Ishikawa (cell line): ENCODE measurements at regions not wholly inside any gene's neighbourhood (a gene's known extent, or its start where the extent isn't known, plus 50 kb on each side); places are given as distances from the start of the nearest gene placed in this dataset.

Experiments
- CEBPB ChIP-seq: IDR thresholded peaks from 2 replicates; pipeline ENCODE4 v1.6.1; 2012
- CREB1 ChIP-seq: IDR thresholded peaks from 2 replicates; pipeline ENCODE4 v1.6.1; 2012; ENCODE audit warnings: low read depth
- EGR1 ChIP-seq: IDR thresholded peaks from 2 replicates; pipeline ENCODE4 v1.6.1; 2012
- EP300 ChIP-seq: IDR thresholded peaks from 2 replicates; pipeline ENCODE4 v1.6.1; 2012; ENCODE audit warnings: borderline replicate concordance
- FOXM1 ChIP-seq: IDR thresholded peaks from 2 replicates; pipeline ENCODE4 v1.6.1; 2012; ENCODE audit warnings: low read depth, borderline replicate concordance
- MAX ChIP-seq: IDR thresholded peaks from 2 replicates; pipeline ENCODE4 v1.6.1; 2012
- NFIC ChIP-seq: IDR thresholded peaks from 2 replicates; pipeline ENCODE4 v1.6.1; 2012
- RAD21 ChIP-seq: IDR thresholded peaks from 2 replicates; pipeline ENCODE4 v1.6.1; 2012; ENCODE audit warnings: low read depth
- REST ChIP-seq: IDR thresholded peaks from 2 replicates; pipeline ENCODE4 v1.6.1; 2012; ENCODE audit warnings: low read depth, mild to moderate bottlenecking
- TAF1 ChIP-seq: IDR thresholded peaks from 2 replicates; pipeline ENCODE4 v1.6.1; 2012; ENCODE audit warnings: low read depth, mild to moderate bottlenecking
- TCF12 ChIP-seq: IDR thresholded peaks from 2 replicates; pipeline ENCODE4 v1.6.1; 2012; ENCODE audit warnings: low read depth
- TEAD4 ChIP-seq: IDR thresholded peaks from 2 replicates; pipeline ENCODE4 v1.6.1; 2012
- USF1 ChIP-seq: IDR thresholded peaks from 2 replicates; pipeline ENCODE4 v1.6.1; 2012
- YY1 ChIP-seq: IDR thresholded peaks from 2 replicates; pipeline ENCODE4 v1.6.1; 2012; ENCODE audit warnings: low read depth
- ZBTB7A ChIP-seq: IDR thresholded peaks from 2 replicates; pipeline ENCODE4 v1.6.1; 2012; ENCODE audit warnings: low read depth

- no peak for TF ChIP-seq RAD21
- no peak for TF ChIP-seq MAX
- no peak for TF ChIP-seq FOXM1
- TF ChIP-seq USF1: no peak
- no peak for TF ChIP-seq NFIC
- no peak for TF ChIP-seq TCF12
- no peak for TF ChIP-seq CEBPB
- no peak for TF ChIP-seq CREB1
- TF ChIP-seq ZBTB7A: no peak
- no peak for TF ChIP-seq EGR1
- TF ChIP-seq TAF1: no peak
- no peak for TF ChIP-seq REST
- no peak for TF ChIP-seq YY1
- TF ChIP-seq TEAD4: no peak
- TF ChIP-seq EP300: no peak
These were observed 87.0 kb upstream of the BOC start for GRCh38 chr3:113124256-113124830.

GRCh38 chr3:113125951-113126350, 85.4 kb upstream of the BOC start:
- TF ChIP-seq TCF12 (no peak), CEBPB (no peak), RAD21 (no peak), REST (no peak), NFIC (no peak), ZBTB7A (no peak), FOXM1 (no peak), TAF1 (no peak), USF1 (no peak), EP300 (no peak), MAX (no peak), TEAD4 (no peak), EGR1 (no peak), YY1 (no peak), CREB1 (no peak)

GRCh38 chr3:113128386-113129015, 82.9 kb upstream of the BOC start:
- no peak for TF ChIP-seq ZBTB7A
- no peak for TF ChIP-seq EGR1
- no peak for TF ChIP-seq CEBPB
- no peak for TF ChIP-seq MAX
- TF ChIP-seq TCF12: no peak
- TF ChIP-seq FOXM1: no peak
- no peak for TF ChIP-seq USF1
- no peak for TF ChIP-seq CREB1
- TF ChIP-seq YY1: no peak

- TF ChIP-seq CREB1 (no peak), TCF12 (no peak), USF1 (no peak), TAF1 (no peak), EP300 (no peak), CEBPB (no peak), REST (no peak), NFIC (no peak), RAD21 (no peak), TEAD4 (no peak), YY1 (no peak), EGR1 (no peak), FOXM1 (no peak), ZBTB7A (no peak)
These were observed 82.2 kb upstream of the BOC start for GRCh38 chr3:113129168-113129567.
